ENCODE measurements at regions not wholly inside any gene's neighbourhood (a gene's known extent, or its start where the extent isn't known, plus 50 kb on each side); places are given as distances from the start of the nearest gene placed in this dataset.

- DNase-seq = no peak
Observed at GRCh38 chr9:14517154-14517906, 175.9 kb downstream of the ZDHHC21 start.

GRCh38 chr9:14516656-14517055, 176.6 kb downstream of the ZDHHC21 start:
- no peak for DNase-seq

- no peak for DNase-seq
Observed at GRCh38 chr9:14515571-14516198, 177.5 kb downstream of the ZDHHC21 start.

- DNase-seq = no peak
Observed at GRCh38 chr9:14515049-14515448, 178.2 kb downstream of the ZDHHC21 start.

GRCh38 chr9:14512942-14513341, 180.3 kb downstream of the ZDHHC21 start:
- DNase-seq = no peak

- DNase-seq = no peak
Observed at GRCh38 chr9:14511452-14511851, 181.8 kb downstream of the ZDHHC21 start.

GRCh38 chr9:14508884-14509283, 184.3 kb downstream of the ZDHHC21 start:
- DNase-seq = no peak

- no peak for DNase-seq
Observed at GRCh38 chr9:14501366-14501765, 187.4 kb upstream of the NFIB start.

- no peak for DNase-seq
Observed at GRCh38 chr9:14500705-14501104, 186.8 kb upstream of the NFIB start.

- no peak for DNase-seq
Observed at GRCh38 chr9:14499976-14500375, 186.0 kb upstream of the NFIB start.

- DNase-seq = no peak
Observed at GRCh38 chr9:14498824-14499223, 184.9 kb upstream of the NFIB start.

- no peak for DNase-seq
Observed at GRCh38 chr9:14497476-14497875, 183.5 kb upstream of the NFIB start.

- no peak for DNase-seq
Observed at GRCh38 chr9:14488421-14489190, 174.7 kb upstream of the NFIB start.

- no peak for DNase-seq
Observed at GRCh38 chr9:14487547-14488185, 173.7 kb upstream of the NFIB start.

- DNase-seq = no peak
Observed at GRCh38 chr9:14485366-14485765, 171.4 kb upstream of the NFIB start.

GRCh38 chr9:14482856-14483255, 168.9 kb upstream of the NFIB start:
- DNase-seq = no peak

GRCh38 chr9:14480526-14480925, 166.6 kb upstream of the NFIB start:
- DNase-seq = no peak

- no peak for DNase-seq
Observed at GRCh38 chr9:14479163-14479560, 165.2 kb upstream of the NFIB start.

- no peak for DNase-seq
Observed at GRCh38 chr9:14478175-14479162, 164.5 kb upstream of the NFIB start.

- DNase-seq = no peak
Observed at GRCh38 chr9:14471041-14471440, 157.1 kb upstream of the NFIB start.

- DNase-seq = no peak
Observed at GRCh38 chr9:14467675-14468374, 153.9 kb upstream of the NFIB start.

GRCh38 chr9:14466828-14467227, 152.9 kb upstream of the NFIB start:
- DNase-seq = no peak
